HFFc6 (cell line): ENCODE measurements at regions not wholly inside any gene's neighbourhood (a gene's known extent, or its start where the extent isn't known, plus 50 kb on each side); places are given as distances from the start of the nearest gene placed in this dataset.

Experiments used
- DNase-seq: peaks from one replicate; pipeline ENCODE4 v3.0.0-alpha.2; 2018
- H3K27ac Mint-ChIP-seq: 2 replicates; pipeline ENCODE4 v1.8.0; 2020; ENCODE audit warnings: mild to moderate bottlenecking, mixed read lengths
- H3K27me3 Mint-ChIP-seq: 2 replicates; pipeline ENCODE4 v1.8.0; 2021; ENCODE audit warnings: mild to moderate bottlenecking, moderate library complexity, mixed read lengths; ENCODE audit not compliant: insufficient read depth
- H3K36me3 Mint-ChIP-seq: 2 replicates; pipeline ENCODE4 v1.8.0; 2021; ENCODE audit warnings: low read depth, mixed read lengths
- H3K4me1 Mint-ChIP-seq: 2 replicates; pipeline ENCODE4 v1.8.0; 2020; ENCODE audit warnings: low read depth, mixed read lengths
- H3K4me3 Mint-ChIP-seq: 2 replicates; pipeline ENCODE4 v1.8.0; 2020; ENCODE audit warnings: mild to moderate bottlenecking, moderate library complexity, mixed read lengths
- H3K9me3 Mint-ChIP-seq: 2 replicates; pipeline ENCODE4 v1.8.0; 2020; ENCODE audit warnings: mild to moderate bottlenecking, mixed read lengths
- CTCF ChIP-seq: fragments of 200-600 bp; sonication (generic); IDR thresholded peaks from 2 replicates; pipeline ENCODE4 v1.5.0; 2021; ENCODE audit warnings: antibody characterized with exemption, mild to moderate bottlenecking

DNA sequence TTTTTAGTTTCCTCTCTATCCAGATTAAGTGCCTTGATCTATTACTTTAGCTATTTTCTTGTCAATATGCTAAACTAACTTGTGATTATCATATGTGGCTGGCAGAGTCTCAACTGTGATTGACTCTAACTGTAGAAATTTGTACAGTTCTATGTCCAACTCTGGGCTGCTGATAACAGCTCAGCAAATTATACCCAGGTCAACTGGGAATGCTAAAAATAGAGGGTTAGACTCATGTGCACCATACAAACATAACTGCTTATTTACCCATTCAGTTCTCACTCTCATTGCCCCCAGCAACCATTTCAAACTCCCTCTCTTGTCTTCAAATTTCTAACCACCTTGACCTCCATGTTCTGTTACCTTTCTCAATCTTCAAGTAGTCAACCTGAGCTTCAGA is 576.9 kb downstream of the TDRD15 start:
- Mint-ChIP-seq H3K27me3 (no peaks in the 10 kb centered on the region), H3K4me3 (no peak overlapping the region), H3K27ac (no peak overlapping the region), H3K4me1 (no peaks in the 10 kb centered on the region), H3K36me3 (no peaks in the 10 kb centered on the region), H3K9me3 (peaks cover 26% of the 10 kb centered on the region)
- DNase-seq, result no peak
- TF ChIP-seq CTCF, result no peak

- Mint-ChIP-seq H3K4me1 (no peaks in the 10 kb centered on the region), H3K9me3 (peaks cover 58% of the 10 kb centered on the region), H3K27ac (no peak overlapping the region), H3K36me3 (no peaks in the 10 kb centered on the region), H3K27me3 (no peaks in the 10 kb centered on the region), H3K4me3 (no peak overlapping the region)
- no peak for DNase-seq
- no peak for TF ChIP-seq CTCF
Measured at GRCh38 chr2:21710031-21710430, 586.3 kb downstream of the TDRD15 start.

- no peaks in the 10 kb centered on the region for H3K36me3 Mint-ChIP-seq
- no peak for DNase-seq
- no peak for TF ChIP-seq CTCF
- H3K4me1 Mint-ChIP-seq, result no peaks in the 10 kb centered on the region
- no peak overlapping the region for H3K4me3 Mint-ChIP-seq
- no peaks in the 10 kb centered on the region for H3K27me3 Mint-ChIP-seq
- H3K9me3 Mint-ChIP-seq, result peaks cover 59% of the 10 kb centered on the region
- no peak overlapping the region for H3K27ac Mint-ChIP-seq
Measured at GRCh38 chr2:21710496-21710895, 586.7 kb downstream of the TDRD15 start.

- Mint-ChIP-seq H3K9me3 (peaks cover 53% of the 10 kb centered on the region), H3K27me3 (no peaks in the 10 kb centered on the region), H3K4me3 (no peak overlapping the region), H3K4me1 (no peaks in the 10 kb centered on the region), H3K36me3 (no peaks in the 10 kb centered on the region), H3K27ac (no peak overlapping the region)
- no peak for TF ChIP-seq CTCF
- no peak for DNase-seq
Measured at GRCh38 chr2:21715887-21716286, 592.1 kb downstream of the TDRD15 start.

DNA sequence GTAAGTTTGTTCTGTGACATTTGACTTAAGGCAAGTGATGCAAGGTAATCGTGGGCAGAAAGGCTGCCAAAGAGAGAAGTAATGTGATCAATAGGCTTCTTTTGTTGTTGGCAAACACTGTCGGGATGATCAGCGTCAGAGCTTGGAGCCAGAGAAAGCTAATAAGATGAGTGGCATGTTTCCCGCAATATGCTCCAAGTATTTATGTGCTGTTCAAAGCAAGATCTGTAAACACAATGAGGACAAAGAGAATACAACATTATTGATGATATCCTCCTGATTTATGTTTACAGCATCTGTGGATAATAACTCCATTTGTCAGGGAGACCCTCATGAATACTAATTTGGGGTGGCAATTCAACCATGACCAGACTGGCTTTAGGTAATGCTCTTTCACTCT is 603.3 kb downstream of the TDRD15 start:
- Mint-ChIP-seq H3K4me1 (no peaks in the 10 kb centered on the region), H3K9me3 (peaks cover 64% of the 10 kb centered on the region)
- TF ChIP-seq CTCF, result no peak

DNA sequence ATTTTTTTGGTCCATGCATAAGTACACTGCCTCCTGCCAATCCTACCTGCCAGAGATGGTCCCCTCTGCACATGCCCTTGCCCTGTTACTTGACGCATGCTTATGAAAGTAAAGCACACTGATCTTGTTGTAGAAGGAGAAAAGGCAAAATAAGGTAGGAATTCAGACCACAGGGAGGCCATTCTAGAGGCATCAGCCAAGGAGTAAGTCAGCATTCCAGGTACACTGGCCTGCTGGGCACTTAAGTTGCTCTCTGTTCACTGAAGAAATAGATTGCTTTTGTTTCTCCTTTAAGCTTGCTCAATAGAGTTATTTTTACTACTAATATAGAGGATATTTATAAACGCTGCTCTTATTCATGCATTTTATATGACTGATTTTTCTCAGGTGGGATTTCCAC is 604.4 kb downstream of the TDRD15 start:
- H3K36me3 Mint-ChIP-seq, result no peaks in the 10 kb centered on the region

More for the DNA sequence above, 603.3 kb downstream of the TDRD15 start:
- no peak overlapping the region for H3K27ac Mint-ChIP-seq
- H3K36me3 Mint-ChIP-seq, result no peaks in the 10 kb centered on the region
- H3K4me3 Mint-ChIP-seq, result no peak overlapping the region
- no peak for DNase-seq
- H3K27me3 Mint-ChIP-seq, result no peaks in the 10 kb centered on the region; the same call in 1 of the 2 replicates

More for the DNA sequence above, 604.4 kb downstream of the TDRD15 start:
- Mint-ChIP-seq H3K27me3 (peaks cover 2% of the 10 kb centered on the region; the same call in 1 of the 2 replicates), H3K4me1 (no peaks in the 10 kb centered on the region), H3K9me3 (peaks cover 61% of the 10 kb centered on the region), H3K4me3 (no peak overlapping the region), H3K27ac (no peak overlapping the region)
- DNase-seq, result no peak
- TF ChIP-seq CTCF, result no peak
